ENCODE measurements at regions not wholly inside any gene's neighbourhood (a gene's known extent, or its start where the extent isn't known, plus 50 kb on each side); places are given as distances from the start of the nearest gene placed in this dataset.

- no peaks in the 10 kb centered on the region for H3K79me2 ChIP-seq (ENCODE audit: insufficient read depth, low read length)
- H3K9me3 Mint-ChIP-seq (ENCODE audit: unreplicated experiment), result no peaks in the 10 kb centered on the region
- H2AFZ ChIP-seq (ENCODE audit: low read depth, low read length), result no peak overlapping the region
- H3K4me3 Mint-ChIP-seq (ENCODE audit: unreplicated experiment), result no peak overlapping the region
- DNase-seq (ENCODE audit: low read depth) (no peak), FAIRE-seq (no peak)
- no peak overlapping the region for H3K9ac ChIP-seq (ENCODE audit: low read length)
- TF ChIP-seq EZH2 (IDR thresholded peaks at IDR 0.05; ENCODE audit: insufficient read depth, low read length) (no peak), CTCF (IDR thresholded peaks at IDR 0.05; ENCODE audit: insufficient read depth, low read depth, low read length) (no peak)
- H3K4me3 ChIP-seq (ENCODE audit: insufficient read depth, low read depth, low read length), result no peak overlapping the region
- no peak overlapping the region for H3K4me2 ChIP-seq (ENCODE audit: low read length)
- no peaks in the 10 kb centered on the region for H3K36me3 Mint-ChIP-seq (ENCODE audit: low read depth, unreplicated experiment)
- H3K4me1 Mint-ChIP-seq (ENCODE audit: low read depth, unreplicated experiment), result no peaks in the 10 kb centered on the region
- H3K27me3 Mint-ChIP-seq (ENCODE audit: low read depth, unreplicated experiment), result peaks cover 17% of the 10 kb centered on the region
- H4K20me1 ChIP-seq (ENCODE audit: insufficient read depth, low read length), result no peaks in the 10 kb centered on the region
- no peak overlapping the region for H3K27ac Mint-ChIP-seq (ENCODE audit: unreplicated experiment)
- no peaks in the 10 kb centered on the region for H3K36me3 ChIP-seq (ENCODE audit: insufficient read depth, low read length)
- H3K4me1 ChIP-seq (ENCODE audit: insufficient read depth, low read length), result no peaks in the 10 kb centered on the region
- H3K9me3 ChIP-seq (ENCODE audit: insufficient read depth, low read depth, low read length), result no peaks in the 10 kb centered on the region
- no peaks in the 10 kb centered on the region for H3K27me3 ChIP-seq (ENCODE audit: insufficient read depth, low read length)
- no peak overlapping the region for H3K27ac ChIP-seq (ENCODE audit: low read depth, low read length)
Measured at GRCh38 chr20:21874921-21875320, 169.5 kb downstream of the PAX1 start.

GRCh38 chr20:21874127-21874526 lies 168.7 kb downstream of the PAX1 start:
- H3K9me3 Mint-ChIP-seq (ENCODE audit: unreplicated experiment), result no peaks in the 10 kb centered on the region
- H3K4me2 ChIP-seq (ENCODE audit: low read length), result no peak overlapping the region
- H3K36me3 ChIP-seq (ENCODE audit: insufficient read depth, low read length), result no peaks in the 10 kb centered on the region
- H3K27me3 Mint-ChIP-seq (ENCODE audit: low read depth, unreplicated experiment), result peaks cover 17% of the 10 kb centered on the region
- no peak for DNase-seq (ENCODE audit: low read depth)
- no peak overlapping the region for H3K9ac ChIP-seq (ENCODE audit: low read length)
- H2AFZ ChIP-seq (ENCODE audit: low read depth, low read length), result no peak overlapping the region
- TF ChIP-seq CTCF (IDR thresholded peaks at IDR 0.05; ENCODE audit: insufficient read depth, low read depth, low read length) (no peak), EZH2 (IDR thresholded peaks at IDR 0.05; ENCODE audit: insufficient read depth, low read length) (no peak)
- H3K27ac Mint-ChIP-seq (ENCODE audit: unreplicated experiment), result no peak overlapping the region
- no peaks in the 10 kb centered on the region for H3K36me3 Mint-ChIP-seq (ENCODE audit: low read depth, unreplicated experiment)
- H3K27me3 ChIP-seq (ENCODE audit: insufficient read depth, low read length), result no peaks in the 10 kb centered on the region
- H3K4me1 ChIP-seq (ENCODE audit: insufficient read depth, low read length), result no peaks in the 10 kb centered on the region
- no peak for FAIRE-seq
- H3K79me2 ChIP-seq (ENCODE audit: insufficient read depth, low read length), result no peaks in the 10 kb centered on the region
- H3K4me3 ChIP-seq (ENCODE audit: insufficient read depth, low read depth, low read length), result no peak overlapping the region
- H3K27ac ChIP-seq (ENCODE audit: low read depth, low read length), result no peak overlapping the region
- H3K9me3 ChIP-seq (ENCODE audit: insufficient read depth, low read depth, low read length), result no peaks in the 10 kb centered on the region
- no peaks in the 10 kb centered on the region for H3K4me1 Mint-ChIP-seq (ENCODE audit: low read depth, unreplicated experiment)
- H3K4me3 Mint-ChIP-seq (ENCODE audit: unreplicated experiment), result no peak overlapping the region
- no peaks in the 10 kb centered on the region for H4K20me1 ChIP-seq (ENCODE audit: insufficient read depth, low read length)

- no peaks in the 10 kb centered on the region for H3K79me2 ChIP-seq (ENCODE audit: insufficient read depth, low read length)
- Mint-ChIP-seq H3K9me3 (ENCODE audit: unreplicated experiment) (no peaks in the 10 kb centered on the region), H3K27me3 (ENCODE audit: low read depth, unreplicated experiment) (peaks cover 17% of the 10 kb centered on the region), H3K27ac (ENCODE audit: unreplicated experiment) (no peak overlapping the region), H3K4me3 (ENCODE audit: unreplicated experiment) (no peak overlapping the region), H3K4me1 (ENCODE audit: low read depth, unreplicated experiment) (no peaks in the 10 kb centered on the region), H3K36me3 (ENCODE audit: low read depth, unreplicated experiment) (no peaks in the 10 kb centered on the region)
- no peaks in the 10 kb centered on the region for H3K27me3 ChIP-seq (ENCODE audit: insufficient read depth, low read length)
- TF ChIP-seq CTCF (IDR thresholded peaks at IDR 0.05; ENCODE audit: insufficient read depth, low read depth, low read length) (no peak), EZH2 (IDR thresholded peaks at IDR 0.05; ENCODE audit: insufficient read depth, low read length) (no peak)
- H2AFZ ChIP-seq (ENCODE audit: low read depth, low read length), result no peak overlapping the region
- H3K27ac ChIP-seq (ENCODE audit: low read depth, low read length), result no peak overlapping the region
- no peak for FAIRE-seq
- no peak overlapping the region for H3K4me2 ChIP-seq (ENCODE audit: low read length)
- no peak for DNase-seq (ENCODE audit: low read depth)
- H3K4me1 ChIP-seq (ENCODE audit: insufficient read depth, low read length), result no peaks in the 10 kb centered on the region
- H4K20me1 ChIP-seq (ENCODE audit: insufficient read depth, low read length), result no peaks in the 10 kb centered on the region
- H3K36me3 ChIP-seq (ENCODE audit: insufficient read depth, low read length), result no peaks in the 10 kb centered on the region
- H3K9ac ChIP-seq (ENCODE audit: low read length), result no peak overlapping the region
- H3K4me3 ChIP-seq (ENCODE audit: insufficient read depth, low read depth, low read length), result no peak overlapping the region
- H3K9me3 ChIP-seq (ENCODE audit: insufficient read depth, low read depth, low read length), result no peaks in the 10 kb centered on the region
Measured at GRCh38 chr20:21873291-21873690, 167.8 kb downstream of the PAX1 start.

Measured in astrocyte (in vitro differentiated cells and primary cell).